ENCODE measurements at regions not wholly inside any gene's neighbourhood (a gene's known extent, or its start where the extent isn't known, plus 50 kb on each side); places are given as distances from the start of the nearest gene placed in this dataset.
A peak's percentile ranks its signal among the peaks of the same experiment; 100 is the strongest.

- no peaks in the 10 kb centered on the region for H3K4me1 ChIP-seq
- H3K27me3 ChIP-seq: no peaks in the 10 kb centered on the region
- intact Hi-C loops (cut with DNase I): no loop called here
- H3K9me3 ChIP-seq: no peaks in the 10 kb centered on the region
- 40 to 49% methylated on average over 11 of the region's 11 CpGs for WGBS, 2 donors
- no peaks in the 10 kb centered on the region for H3K36me3 ChIP-seq
- FAIRE-seq: no peak
- peak in 1 of 6 donors; percentile 9 for DNase-seq
- no peak overlapping the region for H3K27ac ChIP-seq
- ATAC-seq: no peak
- no peak for TF ChIP-seq CTCF (IDR thresholded peaks at IDR 0.05)
- H3K4me3 ChIP-seq: no peak overlapping the region
These were observed 122.4 kb downstream of the NDUFA10 start for GRCh38 chr2:239902749-239903201.

GRCh38 chr2:239898292-239898925 lies 126.7 kb downstream of the NDUFA10 start:
- intact Hi-C loops (cut with DNase I): no loop called here
- H3K9me3 ChIP-seq: no peaks in the 10 kb centered on the region

GRCh38 chr2:239897596-239898235 lies 127.4 kb downstream of the NDUFA10 start:
- Histone ChIP-seq H3K36me3 (no peaks in the 10 kb centered on the region), H3K4me1 (no peaks in the 10 kb centered on the region), H3K27ac (no peak overlapping the region), H3K4me3 (no peak overlapping the region), H3K27me3 (no peaks in the 10 kb centered on the region), H3K9me3 (no peaks in the 10 kb centered on the region)
- no peak for TF ChIP-seq CTCF (IDR thresholded peaks at IDR 0.05)
- DNase-seq (peak in 1 of 6 donors; percentile 22), ATAC-seq (no peak), FAIRE-seq (no peak)
- intact Hi-C loops (cut with DNase I): no loop called here
- WGBS, 2 donors: 83 to 94% methylated on average over 8 to 9 of the region's 9 CpGs

More at GRCh38 chr2:239898292-239898925, 126.7 kb downstream of the NDUFA10 start:
- FAIRE-seq (no peak), DNase-seq (peak in 1 of 6 donors; percentile 35), ATAC-seq (no peak)
- no peak overlapping the region for H3K4me3 ChIP-seq
- no peak overlapping the region for H3K27ac ChIP-seq
- H3K4me1 ChIP-seq: no peaks in the 10 kb centered on the region
- H3K27me3 ChIP-seq: no peaks in the 10 kb centered on the region
- no peak for TF ChIP-seq CTCF (IDR thresholded peaks at IDR 0.05)
- H3K36me3 ChIP-seq: no peaks in the 10 kb centered on the region
- WGBS, 2 donors: 78 to 88% methylated on average over 13 of the region's 13 CpGs

- no peak overlapping the region for H3K4me3 ChIP-seq
- no peak for TF ChIP-seq CTCF (IDR thresholded peaks at IDR 0.05)
- no peak overlapping the region for H3K27ac ChIP-seq
- FAIRE-seq (no peak), DNase-seq (peak in 1 of 6 donors; percentile 22), ATAC-seq (no peak)
- intact Hi-C loops (cut with DNase I): no loop called here
- 60% methylated on average over 8 of the region's 8 CpGs for WGBS, 2 donors
- H3K36me3 ChIP-seq: no peaks in the 10 kb centered on the region
- H3K27me3 ChIP-seq: no peaks in the 10 kb centered on the region
- H3K4me1 ChIP-seq: no peaks in the 10 kb centered on the region
- H3K9me3 ChIP-seq: no peaks in the 10 kb centered on the region
These were observed 129.1 kb downstream of the NDUFA10 start for GRCh38 chr2:239896075-239896474.

GRCh38 chr2:239895669-239896068 lies 129.5 kb downstream of the NDUFA10 start:
- no peaks in the 10 kb centered on the region for H3K9me3 ChIP-seq
- no peak overlapping the region for H3K4me3 ChIP-seq
- H3K36me3 ChIP-seq: no peaks in the 10 kb centered on the region
- ATAC-seq: peak in 1 of 4 donors; percentile 31
- intact Hi-C loops (cut with DNase I): no loop called here
- no peak for TF ChIP-seq CTCF (IDR thresholded peaks at IDR 0.05)
- 68 to 78% methylated on average over 6 of the region's 6 CpGs for WGBS, 2 donors
- no peak for FAIRE-seq
- H3K27ac ChIP-seq: no peak overlapping the region
- no peaks in the 10 kb centered on the region for H3K4me1 ChIP-seq
- no peak for DNase-seq
- H3K27me3 ChIP-seq: no peaks in the 10 kb centered on the region

All from pancreas (tissue), 10 donors.